ENCODE measurements at regions not wholly inside any gene's neighbourhood (a gene's known extent, or its start where the extent isn't known, plus 50 kb on each side); places are given as distances from the start of the nearest gene placed in this dataset.

GRCh38 chr22:33110562-33111163 is 52.5 kb upstream of the SYN3 start:
- TF ChIP-seq, protein P1, sequence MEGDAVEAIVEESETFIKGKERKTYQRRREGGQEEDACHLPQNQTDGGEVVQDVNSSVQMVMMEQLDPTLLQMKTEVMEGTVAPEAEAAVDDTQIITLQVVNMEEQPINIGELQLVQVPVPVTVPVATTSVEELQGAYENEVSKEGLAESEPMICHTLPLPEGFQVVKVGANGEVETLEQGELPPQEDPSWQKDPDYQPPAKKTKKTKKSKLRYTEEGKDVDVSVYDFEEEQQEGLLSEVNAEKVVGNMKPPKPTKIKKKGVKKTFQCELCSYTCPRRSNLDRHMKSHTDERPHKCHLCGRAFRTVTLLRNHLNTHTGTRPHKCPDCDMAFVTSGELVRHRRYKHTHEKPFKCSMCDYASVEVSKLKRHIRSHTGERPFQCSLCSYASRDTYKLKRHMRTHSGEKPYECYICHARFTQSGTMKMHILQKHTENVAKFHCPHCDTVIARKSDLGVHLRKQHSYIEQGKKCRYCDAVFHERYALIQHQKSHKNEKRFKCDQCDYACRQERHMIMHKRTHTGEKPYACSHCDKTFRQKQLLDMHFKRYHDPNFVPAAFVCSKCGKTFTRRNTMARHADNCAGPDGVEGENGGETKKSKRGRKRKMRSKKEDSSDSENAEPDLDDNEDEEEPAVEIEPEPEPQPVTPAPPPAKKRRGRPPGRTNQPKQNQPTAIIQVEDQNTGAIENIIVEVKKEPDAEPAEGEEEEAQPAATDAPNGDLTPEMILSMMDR (IDR thresholded peaks at IDR 0.05): no peak
- no peak for TF ChIP-seq POLR2A (IDR thresholded peaks at IDR 0.05)
